Fibroblast of the aortic adventitia (primary cell): ENCODE measurements at regions not wholly inside any gene's neighbourhood (a gene's known extent, or its start where the extent isn't known, plus 50 kb on each side); places are given as distances from the start of the nearest gene placed in this dataset.
A peak's percentile ranks its signal among the peaks of the same experiment; 100 is the strongest.

Experiments
- DNase-seq: peaks from one replicate; pipeline ENCODE4 v3.0.0-alpha.2; 2010; ENCODE audit warnings: low read depth
- H3K4me3 ChIP-seq: 2 replicates; pipeline ENCODE4 v1.5.1; 2011; ENCODE audit warnings: low read depth, mild to moderate bottlenecking, control low read depth, low read length, moderate library complexity
- TF ChIP-seq, protein P1 (sequence below): IDR thresholded peaks from 2 replicates; pipeline ENCODE4 v1.5.1; 2011; ENCODE audit warnings: mild to moderate bottlenecking, low read length, control low read depth, inconsistent platforms; ENCODE audit not compliant: insufficient read depth

DNA sequence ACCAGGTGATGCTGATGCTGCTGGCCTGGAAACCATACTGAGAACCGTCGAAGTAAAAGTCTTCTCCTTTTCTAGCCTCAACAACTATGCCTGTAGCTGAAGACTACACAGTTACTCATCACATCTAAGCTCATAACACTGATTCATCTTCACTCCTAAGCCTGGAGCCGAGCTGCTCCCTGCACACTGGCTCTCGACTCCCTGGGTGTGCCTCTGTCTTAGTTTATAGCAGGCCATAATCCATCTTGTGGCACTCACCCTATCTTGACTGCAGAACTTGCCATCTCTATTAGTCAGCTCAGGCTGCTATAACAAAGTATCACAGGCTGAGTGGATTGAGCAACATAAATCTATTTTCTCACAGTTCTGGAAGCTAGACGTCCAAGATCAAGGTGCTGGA lies 191.0 kb downstream of the UNC5CL start:
- DNase-seq, result peak; percentile 25
- H3K4me3 ChIP-seq, result no peak overlapping the region
- TF ChIP-seq, protein P1, sequence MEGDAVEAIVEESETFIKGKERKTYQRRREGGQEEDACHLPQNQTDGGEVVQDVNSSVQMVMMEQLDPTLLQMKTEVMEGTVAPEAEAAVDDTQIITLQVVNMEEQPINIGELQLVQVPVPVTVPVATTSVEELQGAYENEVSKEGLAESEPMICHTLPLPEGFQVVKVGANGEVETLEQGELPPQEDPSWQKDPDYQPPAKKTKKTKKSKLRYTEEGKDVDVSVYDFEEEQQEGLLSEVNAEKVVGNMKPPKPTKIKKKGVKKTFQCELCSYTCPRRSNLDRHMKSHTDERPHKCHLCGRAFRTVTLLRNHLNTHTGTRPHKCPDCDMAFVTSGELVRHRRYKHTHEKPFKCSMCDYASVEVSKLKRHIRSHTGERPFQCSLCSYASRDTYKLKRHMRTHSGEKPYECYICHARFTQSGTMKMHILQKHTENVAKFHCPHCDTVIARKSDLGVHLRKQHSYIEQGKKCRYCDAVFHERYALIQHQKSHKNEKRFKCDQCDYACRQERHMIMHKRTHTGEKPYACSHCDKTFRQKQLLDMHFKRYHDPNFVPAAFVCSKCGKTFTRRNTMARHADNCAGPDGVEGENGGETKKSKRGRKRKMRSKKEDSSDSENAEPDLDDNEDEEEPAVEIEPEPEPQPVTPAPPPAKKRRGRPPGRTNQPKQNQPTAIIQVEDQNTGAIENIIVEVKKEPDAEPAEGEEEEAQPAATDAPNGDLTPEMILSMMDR, result no peak

DNA sequence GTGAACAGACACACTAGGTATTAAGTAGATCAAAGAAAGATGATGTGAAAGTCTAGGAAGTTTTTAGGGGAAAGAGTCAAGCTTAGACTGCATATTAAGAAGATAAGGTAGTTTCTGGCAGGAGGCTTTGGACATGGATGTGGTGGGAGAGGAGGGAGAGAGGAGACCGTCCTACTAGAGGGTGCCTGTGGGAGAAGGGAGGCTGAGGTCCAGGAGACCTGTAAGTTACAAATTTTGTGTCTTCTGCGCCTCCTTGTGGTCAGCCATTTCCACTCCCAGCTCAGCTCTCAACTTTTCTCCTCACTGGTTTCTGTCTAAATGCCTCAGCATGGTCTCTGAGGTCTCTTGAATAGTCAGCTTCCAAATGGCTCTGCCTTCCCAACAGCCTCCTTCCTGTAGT lies 193.5 kb downstream of the UNC5CL start:
- TF ChIP-seq, protein P1, result peak; percentile 61
- H3K4me3 ChIP-seq, result no peak overlapping the region
- peak; percentile 42 for DNase-seq

DNA sequence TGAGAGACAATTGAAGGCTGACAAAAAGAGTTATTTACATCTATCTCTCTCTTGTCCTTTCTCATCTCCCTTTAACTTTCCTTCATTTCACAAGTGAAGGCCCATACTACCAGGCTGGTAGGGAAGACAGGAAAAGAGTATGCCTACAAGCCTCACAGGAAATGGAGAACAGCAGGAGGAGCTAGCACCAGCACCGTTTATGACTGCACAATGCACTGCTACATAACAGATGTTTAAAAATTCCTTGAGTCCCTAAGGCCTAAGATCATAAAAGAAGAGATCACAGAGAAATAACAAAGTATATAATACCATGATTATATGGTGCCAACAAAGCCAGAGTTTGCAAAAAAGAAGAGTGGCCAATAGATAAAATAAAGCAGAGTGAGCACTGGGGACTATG lies 194.8 kb downstream of the UNC5CL start:
- TF ChIP-seq, protein P1, result no peak
- H3K4me3 ChIP-seq, result no peak overlapping the region

DNA sequence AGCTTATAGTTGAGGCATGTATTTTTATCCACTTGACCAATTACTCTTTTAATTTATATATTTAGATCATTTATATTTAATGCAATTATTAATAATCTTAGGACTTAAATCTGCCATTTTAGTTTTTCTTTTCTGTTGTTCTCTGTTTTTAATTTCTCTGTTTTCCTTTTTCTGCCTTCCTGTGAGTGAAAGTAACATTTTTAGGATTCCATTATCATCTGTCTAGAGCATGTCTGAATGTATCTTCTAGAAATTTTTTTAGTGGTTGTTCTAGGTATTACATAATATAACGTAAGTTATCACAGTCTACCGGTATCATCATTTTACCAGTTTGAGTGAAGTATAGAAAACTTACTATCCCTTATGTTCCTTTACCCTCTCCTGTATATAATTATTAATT lies 197.3 kb downstream of the UNC5CL start:
- H3K4me3 ChIP-seq, result no peak overlapping the region
- DNase-seq, result no peak
- TF ChIP-seq, protein P1, result no peak

More for the DNA sequence above, 194.8 kb downstream of the UNC5CL start:
- no peak for DNase-seq

DNA sequence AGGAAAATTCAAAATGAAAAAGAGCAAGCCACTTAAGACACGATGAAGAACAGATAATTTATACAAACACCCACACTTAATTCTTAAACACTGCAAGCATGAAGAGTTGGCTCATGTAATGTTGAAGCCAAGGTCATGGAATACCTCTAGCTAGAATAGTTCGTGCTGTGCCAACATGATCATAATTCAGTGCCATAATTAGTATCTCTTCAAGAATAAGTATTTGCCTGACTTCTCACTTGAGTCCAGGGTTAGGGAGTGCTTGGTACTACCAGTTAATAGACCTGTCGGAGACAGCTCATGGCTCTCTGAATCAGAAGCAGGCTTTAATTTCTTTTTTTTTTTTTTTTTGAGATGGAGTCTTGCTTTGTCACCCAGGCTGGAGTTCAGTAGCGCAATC lies 206.3 kb downstream of the UNC5CL start:
- TF ChIP-seq, protein P1, result no peak
- no peak overlapping the region for H3K4me3 ChIP-seq
- DNase-seq, result no peak

DNA sequence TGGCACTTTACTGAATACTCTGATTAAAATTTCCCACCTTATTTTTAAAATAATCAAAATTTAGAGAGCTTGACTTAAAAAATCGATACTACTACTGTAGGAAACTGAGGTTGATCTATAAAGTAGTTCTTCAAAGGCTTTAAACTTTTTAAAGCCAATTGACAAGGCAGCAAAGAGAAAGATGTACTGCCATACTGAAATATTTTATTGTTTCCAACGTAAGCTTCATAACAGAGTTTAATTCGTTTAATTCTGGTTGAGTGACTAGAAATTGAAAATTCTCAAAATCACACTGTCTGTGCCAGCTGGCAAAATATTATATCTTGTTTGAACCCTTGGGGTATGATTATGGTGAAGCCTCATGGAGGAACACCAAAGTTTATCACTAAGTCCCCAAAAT lies 207.6 kb downstream of the UNC5CL start:
- no peak for DNase-seq
- no peak overlapping the region for H3K4me3 ChIP-seq
- TF ChIP-seq, protein P1, result no peak

DNA sequence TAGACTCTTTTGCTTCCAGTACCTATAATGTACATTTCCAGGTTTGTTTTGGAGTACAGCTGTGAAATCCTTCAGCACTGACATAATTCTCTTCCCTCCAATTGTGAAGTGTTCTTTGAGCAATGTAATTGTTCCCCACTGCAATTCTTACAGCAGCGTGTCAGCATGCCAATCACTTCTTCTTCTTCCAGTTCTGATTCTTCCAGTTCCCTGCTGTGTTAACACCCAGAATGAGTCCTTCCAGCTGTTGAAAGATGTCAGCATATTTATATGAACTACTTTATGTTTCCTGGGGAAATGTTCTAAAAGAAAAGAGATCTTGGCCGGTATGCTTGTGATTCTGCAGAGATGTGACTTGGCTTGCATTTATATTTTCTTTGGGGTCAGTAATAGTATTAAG lies 213.9 kb downstream of the UNC5CL start:
- DNase-seq, result no peak
- TF ChIP-seq, protein P1, result no peak
- H3K4me3 ChIP-seq, result no peak overlapping the region
